ENCODE measurements at regions not wholly inside any gene's neighbourhood (a gene's known extent, or its start where the extent isn't known, plus 50 kb on each side); places are given as distances from the start of the nearest gene placed in this dataset.
"Not testable (repeated sequence)": the region's sequence is repeated elsewhere in the genome, so short reads cannot be mapped to it uniquely, and the experiment has no call there.

GRCh38 chr11:98733378-98733777 is 287.4 kb upstream of the CNTN5 start:
- H3K79me2 ChIP-seq (ENCODE audit: control insufficient read depth, insufficient read depth, low read length); H3K36me3 ChIP-seq (ENCODE audit: control insufficient read depth in 2 of 2, extremely low read depth in 1 of 2, insufficient read depth in 2 of 2, low read length in 2 of 2); intact Hi-C loops (cut with micrococcal nuclease); H4K20me1 ChIP-seq (replicated peaks; ENCODE audit: control insufficient read depth, extremely low read depth, insufficient read depth, low read length); H3K9me1 ChIP-seq (replicated peaks; ENCODE audit: control insufficient read depth, extremely low read depth, insufficient read depth, low read length); H3K4me3 ChIP-seq (replicated peaks in 1 of 3; ENCODE audit: insufficient read depth in 1 of 3, low read depth in 1 of 3, low read length in 3 of 3); H3K9me3 ChIP-seq (replicated peaks; ENCODE audit: control insufficient read depth, insufficient read depth, low read length); H3K4me2 ChIP-seq (ENCODE audit: insufficient read depth, low read length); dilution Hi-C loops (cut with MboI; ENCODE audit: extremely low pct_ligation_motif_present, low sequenced_read_pairs); FAIRE-seq; H3K4me1 ChIP-seq (ENCODE audit: control insufficient read depth, extremely low read depth, insufficient read depth, low read length); H3K27me3 ChIP-seq (ENCODE audit: control insufficient read depth in 2 of 2, insufficient read depth in 2 of 2, low read length in 2 of 2); H3K27ac ChIP-seq (ENCODE audit: insufficient read depth, low read depth, low read length); POLR2A ChIA-PET; DNase-seq (ENCODE audit: low read depth, low spot score); H2AFZ ChIP-seq (ENCODE audit: low read depth, low read length); BruUV-seq (replicated peaks); H3K9ac ChIP-seq (replicated peaks; ENCODE audit: extremely low read depth, insufficient read depth, low read length); CTCF ChIA-PET: not testable (repeated sequence)

- Histone ChIP-seq H3K79me2 (ENCODE audit: control insufficient read depth, insufficient read depth, low read length) (no peaks in the 10 kb centered on the region), H3K9me3 (replicated peaks; ENCODE audit: control insufficient read depth, insufficient read depth, low read length) (peaks cover 3% of the 10 kb centered on the region), H2AFZ (ENCODE audit: low read depth, low read length) (no peak overlapping the region), H3K9ac (replicated peaks; ENCODE audit: extremely low read depth, insufficient read depth, low read length) (no peak overlapping the region), H4K20me1 (replicated peaks; ENCODE audit: control insufficient read depth, extremely low read depth, insufficient read depth, low read length) (no peaks in the 10 kb centered on the region), H3K27me3 (ENCODE audit: control insufficient read depth in 2 of 2, insufficient read depth in 2 of 2, low read length in 2 of 2) (no peaks in the 10 kb centered on the region), H3K4me2 (ENCODE audit: insufficient read depth, low read length) (no peak overlapping the region), H3K27ac (ENCODE audit: insufficient read depth, low read depth, low read length) (no peak overlapping the region), H3K4me3 (replicated peaks in 1 of 3; ENCODE audit: insufficient read depth in 1 of 3, low read depth in 1 of 3, low read length in 3 of 3) (no peak overlapping the region), H3K36me3 (ENCODE audit: control insufficient read depth in 2 of 2, extremely low read depth in 1 of 2, insufficient read depth in 2 of 2, low read length in 2 of 2) (no peaks in the 10 kb centered on the region), H3K9me1 (replicated peaks; ENCODE audit: control insufficient read depth, extremely low read depth, insufficient read depth, low read length) (no peaks in the 10 kb centered on the region), H3K4me1 (ENCODE audit: control insufficient read depth, extremely low read depth, insufficient read depth, low read length) (no peaks in the 10 kb centered on the region)
- ChIA-PET POLR2A (no interaction called here), CTCF (interaction anchor here (1.0 kb wide), 1 partner anchor 14 kb away, joined by 3 read pairs; no protein-coding TSS in a partner anchor)
- TF ChIP-seq GATA2 (IDR thresholded peaks at IDR 0.05; ENCODE audit: insufficient read depth, insufficient read length, low read depth, low read length) (no peak), MAX (IDR thresholded peaks at IDR 0.05; ENCODE audit: insufficient read depth, insufficient read length) (no peak), FOS (IDR thresholded peaks at IDR 0.05; ENCODE audit: borderline replicate concordance, insufficient read depth, low read length) (no peak), JUN (IDR thresholded peaks at IDR 0.05; ENCODE audit: borderline replicate concordance, insufficient read depth, insufficient read length, low read depth) (no peak), EZH2 (IDR thresholded peaks at IDR 0.05; ENCODE audit: borderline replicate concordance, low read depth, low read length, severe bottlenecking) (no peak), MYC (IDR thresholded peaks at IDR 0.05; ENCODE audit: low read depth, low read length) (no peak), POLR2AphosphoS5 (IDR thresholded peaks at IDR 0.05; ENCODE audit: insufficient read depth, low read depth, low read length) (no peak), POLR2A (IDR thresholded peaks at IDR 0.05; ENCODE audit: low read depth, low read length) (no peak), CTCF (IDR thresholded peaks at IDR 0.05; ENCODE audit: extremely low read depth in 1 of 2, insufficient read depth in 1 of 2, low read depth in 1 of 2, low read length in 2 of 2) (no peak)
- intact Hi-C loops (cut with micrococcal nuclease) (no loop called here), dilution Hi-C loops (cut with MboI; ENCODE audit: extremely low pct_ligation_motif_present, low sequenced_read_pairs) (no loop called here)
- BruUV-seq (replicated peaks), result no TSS peak
- no peak for DNase-seq (ENCODE audit: low read depth, low spot score)
- no peak for FAIRE-seq
Measured at GRCh38 chr11:98734686-98735085, 286.1 kb upstream of the CNTN5 start.

Data from endothelial cell of umbilical vein (primary cell).